HG03045 (cell line): ENCODE measurements at regions not wholly inside any gene's neighbourhood (a gene's known extent, or its start where the extent isn't known, plus 50 kb on each side); places are given as distances from the start of the nearest gene placed in this dataset.

Source experiments
- ATAC-seq: cut with Tn5 transposase; IDR thresholded peaks from one replicate; pipeline ENCODE4 v1.9.1; 2021; ENCODE audit warnings: mild to moderate bottlenecking, moderate library complexity; ENCODE audit not compliant: unreplicated experiment

DNA sequence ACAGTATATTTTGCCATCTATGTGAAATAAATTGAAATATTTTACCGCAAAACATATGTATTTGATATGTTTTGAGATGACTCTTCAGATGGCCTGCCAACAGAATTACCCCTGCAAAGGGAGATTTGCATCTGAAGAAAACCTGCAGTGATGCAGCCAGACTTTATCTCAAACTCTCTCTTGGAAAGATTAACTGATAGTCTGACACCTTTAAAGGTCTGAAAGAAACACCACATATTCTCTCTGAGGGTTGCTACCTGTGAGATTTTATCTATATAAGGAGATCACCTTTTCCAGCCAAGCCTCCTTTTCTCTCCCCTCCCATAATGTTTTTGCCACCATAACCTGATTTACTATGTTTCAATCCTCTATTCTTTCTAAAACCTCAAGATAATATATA is 1106.3 kb upstream of the IGFBP7 start:
- ATAC-seq: no peak

DNA sequence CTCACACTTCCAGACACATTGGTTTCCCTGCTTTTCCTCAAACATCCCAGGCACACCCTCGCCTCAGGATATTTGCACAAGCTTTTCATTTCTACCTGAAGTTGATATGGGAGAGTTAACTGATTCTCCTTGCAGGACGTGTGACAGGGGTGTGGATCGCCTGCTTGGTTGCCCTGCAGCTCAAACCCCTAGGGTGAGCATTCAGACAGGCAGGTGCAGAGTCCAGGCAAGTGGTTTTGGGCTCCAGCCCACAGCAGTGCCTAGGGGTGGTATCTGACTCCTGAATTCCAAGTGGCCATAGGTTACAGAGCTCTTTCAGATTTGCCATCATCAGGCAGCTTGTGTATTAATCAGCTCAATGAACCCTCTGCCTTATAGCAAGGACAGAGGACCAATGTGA is 1104.2 kb upstream of the IGFBP7 start:
- no peak for ATAC-seq

DNA sequence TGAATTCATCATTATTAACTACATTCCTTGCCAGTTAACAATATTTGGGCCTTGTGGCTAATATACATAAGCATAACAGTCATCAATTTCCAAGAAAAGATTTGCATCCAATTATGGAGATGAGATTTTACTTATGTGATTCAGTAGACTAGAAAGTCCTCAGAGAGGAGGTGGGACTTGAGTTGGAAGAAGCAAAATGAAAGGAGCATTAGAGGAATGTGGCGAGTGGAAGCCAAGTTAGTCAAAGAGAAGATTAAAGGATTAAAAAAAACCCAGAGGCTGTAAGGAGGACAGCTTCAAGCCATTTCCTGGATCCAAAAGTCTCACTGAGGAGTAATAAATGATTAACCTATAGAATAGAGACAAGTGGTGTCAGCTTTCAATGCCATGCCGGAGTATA is 1099.4 kb upstream of the IGFBP7 start:
- no peak for ATAC-seq

DNA sequence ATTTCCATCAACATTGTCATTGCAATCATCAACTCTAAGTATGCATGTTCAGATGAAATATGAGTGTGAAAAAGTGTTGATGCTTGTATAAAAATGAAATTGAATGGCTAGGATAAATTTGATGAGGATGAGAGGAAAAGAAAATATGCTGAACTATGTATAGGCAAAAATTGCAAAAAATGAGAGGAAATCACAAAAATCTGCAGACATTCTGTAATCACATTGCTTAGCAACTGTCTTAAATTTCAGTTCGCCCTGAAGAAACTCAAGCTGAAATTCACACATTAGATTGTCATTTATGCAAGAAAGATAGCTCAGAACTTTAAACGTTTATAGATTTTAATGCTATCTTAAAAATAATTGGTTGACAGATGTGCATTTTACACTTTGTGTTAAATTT is 1098.8 kb upstream of the IGFBP7 start:
- ATAC-seq: no peak

DNA sequence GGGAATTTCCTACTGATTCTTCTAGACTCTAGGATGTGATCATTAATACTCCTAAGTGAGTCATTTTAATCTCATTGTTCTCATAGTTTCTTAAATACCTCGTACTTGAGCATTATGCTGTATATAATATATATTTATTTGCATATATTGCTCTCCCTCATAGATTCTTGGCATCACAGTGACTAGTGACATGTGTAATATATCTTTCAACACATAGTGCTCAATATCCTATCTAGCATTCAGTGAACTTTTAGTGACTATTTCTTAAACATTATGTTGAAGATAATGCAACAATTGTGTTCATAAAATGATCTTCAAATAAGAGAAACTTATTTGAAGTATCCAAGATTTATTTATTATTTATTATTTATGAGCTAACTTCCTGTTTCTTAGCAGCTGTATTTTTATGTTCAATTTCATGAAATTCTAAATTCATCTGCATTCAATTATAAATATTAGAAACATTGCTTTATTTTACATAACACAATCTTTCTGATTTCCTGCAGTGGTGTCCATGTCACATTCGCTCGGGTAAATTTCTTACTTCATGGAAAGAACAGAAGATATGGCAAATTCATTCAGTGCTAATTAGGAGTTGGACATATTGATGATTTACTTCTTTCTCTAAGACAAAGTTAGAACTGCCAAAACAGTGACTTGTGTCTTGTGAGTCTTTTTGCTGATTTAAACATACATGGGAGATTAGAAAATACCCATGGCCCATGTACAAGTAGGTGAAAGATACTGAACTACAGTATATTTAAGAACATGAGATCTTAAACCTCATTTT is 1095.5 kb upstream of the IGFBP7 start:
- ATAC-seq: no peak

DNA sequence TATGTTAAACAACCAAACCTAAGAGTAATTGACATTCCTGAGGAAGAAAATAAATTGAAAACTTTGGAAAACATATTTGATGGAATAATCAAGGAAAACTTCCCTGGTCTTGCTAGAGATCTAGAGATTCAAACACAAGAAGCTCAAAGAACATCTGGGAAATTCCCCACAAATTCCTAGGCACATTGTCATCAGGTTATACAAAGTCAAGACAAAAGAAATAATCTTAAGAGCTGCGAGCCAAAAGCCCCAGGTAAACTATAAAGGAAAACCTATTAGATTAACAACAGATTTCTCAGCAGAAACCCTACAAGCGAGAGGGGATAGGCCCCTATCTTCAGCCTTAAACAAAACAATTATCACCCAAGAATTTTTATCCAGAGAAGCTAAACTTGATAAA is 1082.0 kb upstream of the IGFBP7 start:
- ATAC-seq: no peak

DNA sequence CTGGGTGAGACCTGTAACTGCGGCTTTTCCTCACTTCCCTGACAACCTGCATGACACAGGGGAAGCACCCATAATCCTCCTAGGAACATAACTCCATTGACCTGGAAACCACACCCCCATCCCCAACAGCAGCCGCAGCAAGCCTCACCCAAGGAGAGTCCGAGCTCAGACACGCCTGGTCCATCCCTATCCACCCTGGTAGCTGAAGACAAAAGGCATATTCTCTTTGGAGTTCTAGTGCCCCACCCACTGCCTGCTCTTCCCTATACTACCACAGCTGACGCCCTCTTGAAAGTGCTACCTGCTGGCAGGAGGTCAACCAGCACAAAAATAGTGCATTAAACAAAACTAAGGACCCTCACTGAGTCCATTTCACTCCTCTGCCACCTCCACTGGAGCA is 1080.9 kb upstream of the IGFBP7 start:
- no peak for ATAC-seq

DNA sequence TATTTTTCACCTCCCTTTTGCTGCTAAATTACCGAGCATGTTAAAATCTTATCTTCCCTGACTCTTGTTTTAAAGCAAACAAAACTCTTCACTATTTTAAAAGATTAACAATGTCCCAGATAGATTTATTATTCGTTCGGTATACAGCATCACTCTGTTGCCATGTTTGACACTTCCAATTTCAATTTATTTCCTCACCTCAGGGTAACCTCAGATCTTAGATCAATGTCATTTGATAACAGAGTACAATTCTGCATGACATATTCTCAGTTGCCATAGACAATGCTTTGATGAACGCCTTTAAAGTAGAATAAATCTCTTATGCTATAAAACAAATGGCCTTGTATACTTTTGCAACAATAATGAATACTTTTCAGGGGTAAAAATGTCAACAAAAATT is 1078.1 kb upstream of the IGFBP7 start:
- ATAC-seq: no peak

DNA sequence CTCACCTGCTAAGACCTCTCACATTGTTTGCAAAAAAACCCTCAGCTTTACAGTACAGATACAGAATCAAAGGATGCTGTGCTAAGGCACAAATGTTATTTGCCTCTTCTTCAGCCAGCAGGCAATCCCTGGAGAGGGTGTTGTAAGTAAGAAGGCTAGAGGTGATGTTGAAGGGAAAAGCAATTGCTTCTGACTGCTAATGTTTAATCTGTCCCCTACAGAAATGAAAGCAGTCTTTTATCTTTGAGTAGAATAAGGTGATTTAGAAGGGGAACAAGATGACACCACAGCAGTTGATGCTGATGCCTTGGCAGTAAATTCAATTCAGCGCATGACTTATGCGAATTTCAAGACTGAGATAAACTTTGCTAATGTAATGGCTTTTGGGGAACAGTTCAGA is 1064.8 kb upstream of the IGFBP7 start:
- no peak for ATAC-seq

DNA sequence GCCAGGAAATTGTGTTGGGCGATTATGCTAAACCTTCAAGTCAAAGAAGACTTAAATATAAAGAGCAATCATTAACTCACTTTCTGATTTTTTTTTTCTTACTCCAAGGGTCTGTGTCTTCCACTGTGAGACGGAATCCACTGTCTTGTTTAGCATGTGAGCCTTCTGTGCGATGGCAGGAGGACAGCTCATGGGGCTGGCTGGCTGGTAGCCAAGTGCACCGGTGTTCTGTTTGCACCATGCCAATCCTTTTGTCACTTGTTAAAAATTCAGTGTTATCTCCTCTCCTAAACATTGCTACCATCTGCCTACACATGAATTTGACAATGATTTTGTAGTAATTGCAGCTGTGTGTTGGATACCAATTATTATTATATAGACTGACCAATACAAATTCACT is 1056.3 kb upstream of the IGFBP7 start:
- ATAC-seq: no peak

DNA sequence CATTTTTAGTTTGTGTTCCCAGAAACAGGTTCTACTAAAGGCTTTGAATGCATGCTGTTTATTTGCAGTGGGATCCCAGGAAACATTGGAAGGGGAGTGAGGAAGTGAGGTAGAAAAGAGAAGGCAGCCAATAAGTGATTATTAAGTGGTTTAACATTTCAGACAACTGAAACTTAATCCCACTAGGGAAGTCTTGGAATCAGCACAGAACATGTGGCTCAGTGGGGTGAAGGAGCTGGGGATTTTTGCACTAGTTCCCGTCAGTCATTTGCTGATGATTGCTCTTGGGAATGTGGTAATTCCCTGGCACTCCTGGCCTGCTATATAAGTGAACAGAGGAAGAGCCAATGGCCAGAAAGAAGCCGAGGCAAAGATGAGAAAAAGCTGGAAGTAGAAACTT is 1053.0 kb upstream of the IGFBP7 start:
- no peak for ATAC-seq

DNA sequence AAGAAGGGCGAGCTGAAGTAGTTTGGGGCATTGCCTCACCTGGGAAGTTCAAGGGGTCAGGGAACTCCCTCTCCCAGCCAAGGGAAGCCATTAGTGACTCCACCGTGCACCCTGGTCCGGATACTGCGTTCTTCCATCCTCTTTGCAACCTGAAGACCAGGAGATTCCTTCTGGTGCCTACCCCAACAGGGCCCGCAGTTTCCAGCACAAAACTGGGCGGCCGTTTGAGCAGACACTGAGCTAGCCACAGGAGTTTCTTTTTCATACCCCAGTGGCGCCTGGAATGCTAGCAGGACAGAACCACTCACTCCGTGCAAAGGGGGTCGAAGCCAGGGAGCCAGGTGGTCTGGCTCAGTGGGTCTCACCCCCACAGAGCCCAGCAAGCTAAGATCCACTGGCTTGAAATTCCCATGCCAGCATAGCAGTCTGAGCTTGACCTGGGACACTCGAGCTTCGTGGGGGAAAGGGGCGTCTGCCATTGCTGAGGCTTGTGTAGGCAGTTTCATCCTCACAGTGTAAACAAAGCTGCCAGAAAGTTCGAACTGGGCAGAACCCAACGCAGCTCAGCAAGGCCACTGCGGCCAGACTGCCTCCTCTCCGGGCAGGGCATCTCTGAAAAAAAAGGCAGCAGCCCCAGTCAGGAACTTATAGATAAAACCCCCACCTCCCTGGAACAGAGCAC is 1039.4 kb upstream of the IGFBP7 start:
- no peak for ATAC-seq

DNA sequence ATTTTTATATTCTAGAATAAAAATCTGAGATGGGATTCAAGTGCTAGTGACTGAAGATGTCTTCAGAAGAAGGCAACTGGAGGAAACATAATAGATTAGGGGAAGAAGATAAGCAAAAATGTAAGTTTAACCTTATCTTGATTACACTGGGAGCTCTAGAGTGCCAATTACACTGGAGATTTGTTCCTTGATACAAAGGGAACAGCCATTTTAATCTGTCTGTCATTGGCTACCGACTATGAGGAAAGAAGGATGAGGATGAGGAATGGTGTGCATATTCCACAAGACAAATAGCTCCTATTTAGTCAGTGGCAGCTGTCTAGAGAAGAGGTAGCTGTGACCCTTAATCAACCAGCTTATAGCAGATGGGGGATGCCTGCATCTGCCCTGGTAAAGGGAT is 1034.5 kb upstream of the IGFBP7 start:
- no peak for ATAC-seq

DNA sequence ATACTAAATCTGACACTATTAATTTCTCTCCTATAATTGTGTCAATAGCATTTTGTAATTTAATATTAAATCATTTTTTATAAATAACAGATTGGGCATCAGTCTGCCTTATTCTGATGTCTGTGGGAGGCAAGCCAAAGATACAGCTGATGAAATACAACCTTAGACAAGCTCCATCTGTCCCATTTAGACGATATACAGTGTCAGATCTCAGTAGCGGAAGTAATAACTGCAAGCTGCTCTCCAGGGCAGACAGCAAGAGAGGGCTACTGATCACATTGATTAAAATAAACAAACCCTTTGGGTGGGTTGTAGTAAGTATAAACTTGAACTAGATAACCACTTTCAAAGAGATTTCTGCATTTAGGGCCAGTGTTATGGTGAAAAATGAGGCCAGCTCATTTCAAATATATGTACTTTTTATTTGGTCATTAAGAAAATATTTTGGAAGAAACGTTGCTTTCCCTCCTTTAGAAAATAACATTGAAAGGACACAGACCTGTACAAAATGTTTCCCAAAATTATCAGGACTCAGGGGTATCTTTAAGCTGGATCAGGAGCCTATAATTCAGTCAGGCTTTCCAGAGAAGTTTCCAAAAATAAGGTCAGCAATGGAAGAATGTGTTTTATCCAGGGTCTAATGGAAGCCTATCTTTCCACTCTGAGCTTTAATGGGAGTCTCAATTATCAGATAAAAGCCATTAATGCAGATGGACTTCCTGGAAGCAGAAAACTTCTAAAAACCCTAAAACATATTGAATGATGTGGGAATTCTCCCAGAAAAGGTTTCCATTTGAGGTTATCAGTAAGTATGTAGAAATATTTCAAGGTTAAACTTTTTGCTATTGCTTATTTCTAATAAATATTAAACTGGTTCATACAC is 1028.8 kb upstream of the IGFBP7 start:
- ATAC-seq: no peak

DNA sequence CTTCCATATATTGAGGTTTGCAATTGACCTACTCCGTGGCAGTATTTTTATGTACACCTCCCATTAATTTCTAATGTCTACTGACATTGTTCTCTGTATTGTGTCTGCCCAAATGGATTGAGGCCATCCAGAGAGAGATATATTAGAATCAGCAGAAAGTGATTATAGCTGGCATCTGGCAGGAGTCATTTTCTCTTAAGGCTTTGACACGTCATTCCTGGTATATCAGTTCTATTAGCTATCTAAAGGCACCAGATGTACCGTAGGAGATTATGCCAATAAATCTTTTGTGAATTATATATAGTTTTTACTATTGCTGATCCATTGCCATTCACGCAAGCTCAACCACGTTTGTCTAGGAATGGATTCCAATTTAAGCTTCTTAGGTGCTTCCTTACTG is 1026.4 kb upstream of the IGFBP7 start:
- no peak for ATAC-seq

DNA sequence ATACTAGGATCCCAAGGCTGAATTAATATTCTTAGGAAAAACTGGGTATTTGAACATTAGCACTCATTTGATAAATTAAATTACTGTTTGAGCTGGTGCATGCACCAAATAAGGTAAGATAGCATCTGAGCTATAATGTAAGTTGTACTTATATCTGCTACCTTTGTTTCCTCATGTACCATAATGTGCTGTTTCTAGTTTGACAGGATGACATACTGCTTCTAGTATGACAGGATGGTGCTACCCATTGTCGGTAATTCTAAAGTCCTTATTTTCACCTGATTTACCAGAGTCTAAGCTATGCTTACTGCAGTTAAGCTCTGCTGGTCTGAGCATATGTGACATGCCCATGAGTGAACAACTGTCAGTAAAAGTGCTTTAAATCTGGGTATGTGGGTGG is 1017.5 kb upstream of the IGFBP7 start:
- no peak for ATAC-seq

DNA sequence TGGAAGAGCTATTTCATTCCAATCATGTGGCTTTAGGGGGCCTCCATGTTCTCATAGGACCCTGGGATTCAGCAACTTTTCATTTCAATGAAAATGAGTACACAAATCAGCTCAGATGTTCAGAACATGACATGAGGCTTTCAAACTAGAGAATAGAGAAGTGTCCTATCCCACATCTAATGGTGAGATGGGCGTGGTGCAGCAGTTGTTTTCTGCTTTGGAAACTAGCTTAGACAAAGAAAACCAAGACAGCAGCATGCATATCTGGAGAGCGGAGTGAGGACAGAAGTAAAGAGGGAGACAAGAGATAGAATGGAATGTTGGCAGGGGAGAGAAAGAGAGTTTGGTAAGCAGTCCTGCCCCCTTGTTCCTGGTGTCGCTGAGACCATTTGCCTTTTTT is 1009.1 kb upstream of the IGFBP7 start:
- no peak for ATAC-seq

DNA sequence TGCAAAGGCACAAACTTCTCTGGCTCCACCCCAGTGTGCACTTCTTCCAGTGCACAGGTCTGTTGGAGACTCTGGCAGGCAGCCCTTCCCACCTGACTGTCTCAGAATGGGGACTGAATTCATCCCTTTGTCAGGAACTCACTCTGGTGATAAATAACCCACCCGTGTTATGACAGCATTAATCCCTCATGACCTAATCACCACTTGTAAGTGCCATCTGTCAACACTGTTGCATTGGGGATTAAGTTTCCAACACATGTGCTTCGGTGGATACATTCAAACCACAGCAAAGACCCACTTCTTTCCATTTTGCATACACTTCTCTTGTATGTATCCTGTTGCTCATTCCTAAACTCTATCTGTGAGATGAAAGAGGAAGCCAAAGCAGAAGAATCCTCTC is 1002.9 kb upstream of the IGFBP7 start:
- ATAC-seq: no peak

DNA sequence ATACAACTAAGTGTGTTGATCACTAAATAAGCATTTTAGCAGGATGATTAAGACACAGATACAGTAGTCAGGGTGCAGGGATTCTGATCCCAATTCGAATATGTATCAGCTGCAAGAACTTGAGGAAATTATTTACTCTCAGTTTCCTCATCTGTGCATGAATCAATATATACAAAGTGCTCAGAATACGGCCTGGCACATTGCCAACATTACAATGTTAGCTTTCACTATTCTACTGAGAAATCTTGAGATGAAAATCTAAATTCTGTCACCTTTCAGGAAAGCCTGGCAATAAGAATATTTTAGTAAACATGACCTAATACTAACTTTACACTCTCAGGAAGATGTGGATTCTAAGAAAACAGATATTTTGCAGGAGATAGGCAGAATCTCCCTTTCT is 1001.6 kb upstream of the IGFBP7 start:
- ATAC-seq: no peak

DNA sequence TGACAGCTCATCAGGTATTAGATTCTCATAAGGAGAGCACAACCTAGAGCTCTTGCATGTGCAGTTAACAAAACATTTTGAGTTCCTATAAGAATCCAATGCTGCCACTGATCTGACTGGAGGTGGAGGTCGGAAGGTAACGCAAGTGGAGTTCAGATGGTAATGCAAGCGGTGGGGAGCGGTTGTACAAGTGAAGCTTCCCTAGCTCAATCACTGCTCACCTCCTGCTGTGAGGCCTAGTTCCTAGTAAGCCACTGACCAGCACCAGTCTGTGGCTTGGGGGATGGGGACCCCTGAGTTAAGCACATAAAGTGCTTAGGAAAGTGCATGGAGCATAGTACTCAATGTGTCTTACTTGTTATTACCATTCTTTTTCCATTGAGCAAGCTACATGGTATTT is 983.2 kb upstream of the IGFBP7 start:
- no peak for ATAC-seq

DNA sequence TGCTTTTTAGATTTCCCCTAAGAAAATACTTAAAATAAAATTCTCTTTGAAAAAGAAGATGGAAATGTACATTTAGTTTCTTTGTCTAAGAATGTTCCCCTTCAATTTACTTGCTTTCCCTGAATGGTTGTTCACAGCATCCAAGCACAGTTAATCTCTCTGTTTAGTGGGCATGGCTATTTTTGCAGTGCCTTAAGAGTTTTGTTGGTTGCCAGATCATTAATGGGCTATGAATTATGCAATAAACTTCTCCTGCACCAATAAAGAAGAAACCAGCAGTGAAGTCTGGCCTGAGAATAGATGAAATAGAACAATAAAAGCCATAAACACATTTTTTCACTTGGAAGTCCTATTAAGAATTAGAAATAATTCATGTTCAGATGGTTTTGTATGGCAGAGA is 980.4 kb upstream of the IGFBP7 start:
- ATAC-seq: no peak

DNA sequence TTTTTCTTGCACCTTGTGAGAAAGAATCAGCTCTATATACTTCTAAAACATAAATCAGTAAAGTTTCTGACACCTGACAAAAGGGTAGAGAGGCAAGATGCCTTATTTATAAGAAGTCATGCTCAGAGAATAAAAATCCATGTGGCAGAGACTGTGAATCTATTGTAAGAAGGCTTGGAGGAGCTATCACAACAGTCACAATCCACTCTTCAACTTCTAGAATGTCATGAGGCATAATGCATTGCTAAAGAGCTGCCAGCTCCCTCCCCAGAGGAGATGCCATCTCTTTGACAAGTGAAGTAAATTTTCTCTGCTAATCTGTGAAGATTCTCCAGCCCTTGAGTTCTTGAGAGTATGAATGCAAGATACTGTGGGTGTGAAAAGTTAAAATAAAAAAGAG is 971.2 kb upstream of the IGFBP7 start:
- ATAC-seq: no peak
